ENCODE measurements at regions not wholly inside any gene's neighbourhood (a gene's known extent, or its start where the extent isn't known, plus 50 kb on each side); places are given as distances from the start of the nearest gene placed in this dataset.

DNA sequence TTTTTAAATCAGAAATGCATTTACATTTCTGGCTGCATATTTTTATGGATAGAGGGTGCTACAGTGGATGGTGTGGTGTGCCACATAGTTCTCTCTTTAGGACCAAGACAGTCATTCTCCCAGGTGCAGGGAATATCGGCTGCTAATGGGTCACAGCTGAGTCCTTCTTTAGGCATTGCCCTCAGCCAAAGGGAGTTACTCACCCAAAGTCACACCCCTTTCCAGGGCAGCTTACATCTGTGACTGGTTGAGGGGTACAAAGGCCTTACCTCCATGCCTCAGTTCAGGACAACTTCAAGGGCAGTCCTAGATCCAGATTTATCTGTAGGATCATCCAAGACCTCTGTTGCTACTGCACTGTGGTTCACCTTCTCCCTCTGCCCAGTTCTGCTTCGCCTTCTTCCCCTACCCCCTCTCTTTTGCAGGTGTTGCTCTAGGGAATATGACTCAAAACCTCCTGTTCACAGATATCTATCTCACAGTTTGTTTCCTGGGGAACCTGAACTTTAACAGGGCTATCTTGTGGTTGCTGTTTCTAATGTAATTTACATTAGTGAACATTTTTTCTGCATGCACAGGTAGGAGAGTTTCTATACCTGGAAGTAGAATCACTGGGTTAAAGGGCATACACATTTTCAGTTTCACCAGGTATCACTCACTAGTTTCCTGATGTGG lies 413.9 kb downstream of the RPS6KC1 start:
- WGBS, 5 donors: 71 to 90% (median 84%) methylated on average over 2 of the region's 2 CpGs
- Histone ChIP-seq H3K27me3 (replicated peaks in 1 of 7) (no peaks in the 10 kb centered on the region), H3K4me1 (no peaks in the 10 kb centered on the region), H3K36me3 (no peaks in the 10 kb centered on the region), H3K27ac (no peak overlapping the region), H3K4me3 (no peak overlapping the region), H3K9me3 (peaks cover 0 to 11% (median 0%) of the 10 kb centered on the region in 8 donors)
- DNase-seq: no peak
- intact Hi-C loops (cut with DNase I; ENCODE audit: low total_unique reads): no loop called here
- TF ChIP-seq, protein P1, sequence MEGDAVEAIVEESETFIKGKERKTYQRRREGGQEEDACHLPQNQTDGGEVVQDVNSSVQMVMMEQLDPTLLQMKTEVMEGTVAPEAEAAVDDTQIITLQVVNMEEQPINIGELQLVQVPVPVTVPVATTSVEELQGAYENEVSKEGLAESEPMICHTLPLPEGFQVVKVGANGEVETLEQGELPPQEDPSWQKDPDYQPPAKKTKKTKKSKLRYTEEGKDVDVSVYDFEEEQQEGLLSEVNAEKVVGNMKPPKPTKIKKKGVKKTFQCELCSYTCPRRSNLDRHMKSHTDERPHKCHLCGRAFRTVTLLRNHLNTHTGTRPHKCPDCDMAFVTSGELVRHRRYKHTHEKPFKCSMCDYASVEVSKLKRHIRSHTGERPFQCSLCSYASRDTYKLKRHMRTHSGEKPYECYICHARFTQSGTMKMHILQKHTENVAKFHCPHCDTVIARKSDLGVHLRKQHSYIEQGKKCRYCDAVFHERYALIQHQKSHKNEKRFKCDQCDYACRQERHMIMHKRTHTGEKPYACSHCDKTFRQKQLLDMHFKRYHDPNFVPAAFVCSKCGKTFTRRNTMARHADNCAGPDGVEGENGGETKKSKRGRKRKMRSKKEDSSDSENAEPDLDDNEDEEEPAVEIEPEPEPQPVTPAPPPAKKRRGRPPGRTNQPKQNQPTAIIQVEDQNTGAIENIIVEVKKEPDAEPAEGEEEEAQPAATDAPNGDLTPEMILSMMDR (IDR thresholded peaks at IDR 0.05 in 8 of 11, conservative IDR thresholded peaks at IDR 0.05 in 3 of 11): no peak
- TF ChIP-seq POLR2AphosphoS5 (IDR thresholded peaks at IDR 0.05) (no peak), POLR2A (IDR thresholded peaks at IDR 0.05) (no peak)

DNA sequence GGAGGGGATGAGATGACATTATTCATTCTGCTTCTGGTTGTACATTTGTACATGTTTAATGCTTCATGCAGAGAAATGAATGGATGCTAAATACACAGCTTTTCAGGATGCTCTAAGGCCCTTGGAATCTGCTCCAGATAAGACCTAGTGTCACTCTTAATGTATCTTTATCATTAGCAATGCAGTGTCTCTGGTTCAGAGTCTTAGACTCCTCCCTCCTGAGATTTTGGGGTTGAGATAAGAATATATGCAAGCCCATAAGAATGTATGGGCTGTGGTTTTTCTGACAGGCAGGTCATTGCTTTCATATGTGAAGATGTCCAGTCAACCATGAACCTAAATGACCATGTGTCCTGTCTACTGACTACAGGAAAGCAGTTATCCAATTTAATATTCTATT lies 415.5 kb downstream of the RPS6KC1 start:
- H3K27me3 ChIP-seq (replicated peaks in 1 of 7): no peaks in the 10 kb centered on the region
- DNase-seq: no peak

DNA sequence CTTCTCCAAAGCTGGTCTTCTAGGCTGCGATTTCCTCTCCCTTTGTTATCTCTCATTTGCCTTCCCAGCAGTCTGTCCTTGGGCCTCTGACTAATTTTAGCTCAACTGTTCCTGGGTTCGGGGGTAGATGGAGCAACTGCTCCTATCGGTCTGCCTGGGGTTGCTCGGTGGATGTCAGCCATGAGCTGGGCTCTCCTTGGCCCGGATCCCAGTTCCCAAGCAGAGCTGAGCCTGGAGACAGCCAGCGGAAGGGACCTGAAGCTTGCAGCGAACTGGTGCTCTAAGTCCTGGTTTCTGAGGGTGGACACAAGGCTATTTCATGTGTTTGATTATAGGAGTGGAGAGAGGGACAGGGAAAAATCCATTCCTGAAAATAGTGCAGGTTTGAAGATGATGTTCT lies 423.0 kb downstream of the RPS6KC1 start:
- H3K36me3 ChIP-seq: no peaks in the 10 kb centered on the region
- DNase-seq: no peak
- no peaks in the 10 kb centered on the region for H3K4me1 ChIP-seq
- no peak overlapping the region for H3K4me3 ChIP-seq
- H3K9me3 ChIP-seq: no peaks in the 10 kb centered on the region
- no peaks in the 10 kb centered on the region for H3K27me3 ChIP-seq (replicated peaks in 1 of 7)
- no peak for TF ChIP-seq POLR2A (IDR thresholded peaks at IDR 0.05)
- no peak for TF ChIP-seq POLR2AphosphoS5 (IDR thresholded peaks at IDR 0.05)
- TF ChIP-seq, protein P1 (IDR thresholded peaks at IDR 0.05 in 8 of 11, conservative IDR thresholded peaks at IDR 0.05 in 3 of 11): no peak
- intact Hi-C loops (cut with DNase I; ENCODE audit: low total_unique reads): no loop called here
- H3K27ac ChIP-seq: no peak overlapping the region
- WGBS, 5 donors: 55 to 66% (median 59%) methylated on average over 7 of the region's 7 CpGs

More for the DNA sequence above, 415.5 kb downstream of the RPS6KC1 start:
- TF ChIP-seq POLR2AphosphoS5 (IDR thresholded peaks at IDR 0.05): no peak
- no peak for TF ChIP-seq POLR2A (IDR thresholded peaks at IDR 0.05)
- TF ChIP-seq, protein P1 (IDR thresholded peaks at IDR 0.05 in 8 of 11, conservative IDR thresholded peaks at IDR 0.05 in 3 of 11): no peak
- intact Hi-C loops (cut with DNase I; ENCODE audit: low total_unique reads): no loop called here
- Histone ChIP-seq H3K4me3 (no peak overlapping the region), H3K36me3 (no peaks in the 10 kb centered on the region), H3K27ac (no peak overlapping the region), H3K9me3 (peaks cover 0 to 5% (median 0%) of the 10 kb centered on the region in 8 donors), H3K4me1 (no peaks in the 10 kb centered on the region)

DNA sequence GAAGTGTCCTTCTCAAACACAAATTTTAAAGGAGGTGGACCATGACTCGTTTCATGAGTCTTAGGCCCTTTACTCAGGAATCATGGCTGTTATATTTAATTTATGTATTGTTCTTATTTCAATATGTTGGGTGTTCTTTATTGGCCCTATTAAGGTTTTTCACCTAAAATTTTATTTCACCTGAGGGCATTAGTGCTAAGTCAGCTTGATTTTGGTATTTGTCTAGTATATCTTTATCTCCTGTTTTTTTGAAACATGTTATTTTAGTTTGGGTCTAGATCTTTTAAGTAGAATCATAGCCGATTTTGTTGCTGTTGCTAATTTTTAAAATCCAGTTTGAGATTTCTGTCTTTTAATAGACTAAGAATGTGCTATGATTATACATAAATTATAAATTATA lies 430.4 kb downstream of the RPS6KC1 start:
- no peak for TF ChIP-seq POLR2A (IDR thresholded peaks at IDR 0.05)
- TF ChIP-seq, protein P1 (IDR thresholded peaks at IDR 0.05 in 8 of 11, conservative IDR thresholded peaks at IDR 0.05 in 3 of 11): no peak
- no peak for TF ChIP-seq POLR2AphosphoS5 (IDR thresholded peaks at IDR 0.05)
- H3K4me3 ChIP-seq: no peak overlapping the region
- H3K36me3 ChIP-seq: no peaks in the 10 kb centered on the region
- H3K27ac ChIP-seq: no peak overlapping the region
- intact Hi-C loops (cut with DNase I; ENCODE audit: low total_unique reads): no loop called here
- no peaks in the 10 kb centered on the region for H3K4me1 ChIP-seq
- WGBS, 5 donors: 75 to 88% (median 80%) methylated on average over 2 of the region's 2 CpGs
- no peak for DNase-seq
- no peaks in the 10 kb centered on the region for H3K27me3 ChIP-seq (replicated peaks in 1 of 7)
- H3K9me3 ChIP-seq: no peaks in the 10 kb centered on the region
